B cell (primary cell): ENCODE measurements at regions not wholly inside any gene's neighbourhood (a gene's known extent, or its start where the extent isn't known, plus 50 kb on each side); places are given as distances from the start of the nearest gene placed in this dataset.

ENCODE experiments used
- ATAC-seq: fragments of 200-7000 bp; cut with Tn5 transposase; one replicate; pipeline ENCODE4 v1.10.0; 2021; ENCODE audit warnings: low read depth, mild to moderate bottlenecking, moderate number of reproducible peaks, moderate library complexity
- CTCF ChIA-PET: fragments of 350-600 bp; sonication (Branson Sonifier 250); formaldehyde crosslinking; loops from one replicate; lab custom pipeline; 2021; ENCODE audit warnings: antibody characterized with exemption, inconsistent platforms; lab: Charles Lee
- POLR2A ChIA-PET: fragments of 350-600 bp; sonication (Branson Sonifier 250); formaldehyde crosslinking; loops from one replicate; lab custom pipeline; 2021; ENCODE audit warnings: antibody characterized with exemption; lab: Charles Lee
- DNase-seq: peaks from one replicate; pipeline ENCODE4 v3.0.0; 2013
- H2AFZ ChIP-seq: 2 replicates; pipeline ENCODE4 v1.6.1; 2012; ENCODE audit warnings: mild to moderate bottlenecking, low read depth, low read length; ENCODE audit not compliant: insufficient read depth, poor library complexity, severe bottlenecking
- H3K27ac ChIP-seq, 2 donors: 1 replicate in 1 of 2; 2 replicates in 1 of 2; pipeline ENCODE4 v1.5.1; 2012 to 2013; ENCODE audit warnings: low read length in 2 of 2, mild to moderate bottlenecking in 2 of 2, moderate library complexity in 1 of 2
- H3K27me3 ChIP-seq, 4 experiments: fragments of 200-600 bp in 1 of 4; sonication (generic) in 1 of 4; replicated peaks in 1 of 4; 1 replicate in 2 of 4; 2 replicates in 2 of 4; pipeline versions ENCODE4 v1.6.1 to v1.7.0; 2013 to 2016; ENCODE audit warnings: low read length in 3 of 4, mild to moderate bottlenecking in 2 of 4, mixed read lengths in 1 of 4, moderate library complexity in 1 of 4; ENCODE audit not compliant: insufficient read depth in 4 of 4, control insufficient read depth in 3 of 4; ENCODE audit errors: control extremely low read depth in 1 of 4
- H3K36me3 ChIP-seq, 2 experiments: replicated peaks in 1 of 2; 1 replicate in 1 of 2; 2 replicates in 1 of 2; pipeline versions ENCODE4 v1.6.1 to v1.7.1; 2013; ENCODE audit warnings: low read length in 1 of 2; ENCODE audit not compliant: insufficient read depth in 2 of 2, control insufficient read depth in 1 of 2; ENCODE audit errors: control extremely low read depth in 1 of 2, extremely low read depth in 1 of 2
- H3K4me1 ChIP-seq, 2 donors: fragments of 200-600 bp in 1 of 2; sonication (generic) in 1 of 2; 1 replicate in 1 of 2; 2 replicates in 1 of 2; pipeline versions ENCODE4 v1.5.1 to v1.6.1; 2013 to 2017; ENCODE audit warnings: low read length in 2 of 2; ENCODE audit not compliant: control insufficient read depth in 2 of 2, insufficient read depth in 2 of 2
- H3K4me2 ChIP-seq: replicated peaks from 2 replicates; pipeline ENCODE3; 2012; ENCODE audit warnings: mild to moderate bottlenecking, low read depth, low read length; ENCODE audit not compliant: poor library complexity, severe bottlenecking
- H3K4me3 ChIP-seq, 5 experiments: fragments of 200-600 bp in 1 of 5; sonication (generic) in 1 of 5; 1 replicate in 3 of 5; 2 replicates in 2 of 5; pipeline versions ENCODE4 v1.5.1 to v1.7.0; 2011 to 2016; ENCODE audit warnings: low read length in 4 of 5, mild to moderate bottlenecking in 4 of 5, low read depth in 2 of 5, control low read depth in 1 of 5, moderate library complexity in 1 of 5; ENCODE audit not compliant: insufficient read depth in 1 of 5; ENCODE audit errors: control extremely low read depth in 1 of 5, extremely low read depth in 1 of 5
- H3K79me2 ChIP-seq: fragments of 200-600 bp; sonication (generic); one replicate; pipeline ENCODE4 v1.6.0; 2016; ENCODE audit warnings: low read length; ENCODE audit not compliant: control insufficient read depth, insufficient read depth
- H3K9ac ChIP-seq: fragments of 200-600 bp; sonication (generic); 2 replicates; pipeline ENCODE4 v1.6.1; 2017; ENCODE audit warnings: mild to moderate bottlenecking, low read length, moderate library complexity
- H3K9me3 ChIP-seq, 3 donors: one replicate each; pipeline versions ENCODE4 v1.6.1 to v1.7.1; 2013; ENCODE audit warnings: low read length in 2 of 3; ENCODE audit not compliant: control insufficient read depth in 2 of 3, insufficient read depth in 1 of 3; ENCODE audit errors: control extremely low read depth in 1 of 3
- H4K20me1 ChIP-seq: 2 replicates; pipeline ENCODE4 v1.6.0; 2012; ENCODE audit warnings: mild to moderate bottlenecking, low read length; ENCODE audit not compliant: insufficient read depth, control insufficient read depth, poor library complexity, severe bottlenecking
- H3K27ac Mint-ChIP-seq: one replicate; pipeline ENCODE4 v1.8.0; 2021; ENCODE audit warnings: mixed read lengths
- H3K27me3 Mint-ChIP-seq: one replicate; pipeline ENCODE4 v1.8.0; 2021; ENCODE audit warnings: mixed read lengths
- H3K4me1 Mint-ChIP-seq: one replicate; pipeline ENCODE4 v1.8.0; 2021; ENCODE audit warnings: mixed read lengths
- H3K4me3 Mint-ChIP-seq: one replicate; pipeline ENCODE4 v1.8.0; 2021; ENCODE audit warnings: mixed read lengths
- H3K9me3 Mint-ChIP-seq: one replicate; pipeline ENCODE4 v1.8.0; 2022; ENCODE audit warnings: mixed read lengths; ENCODE audit not compliant: insufficient read depth
- CTCF ChIP-seq: fragments of 200-600 bp; IDR thresholded peaks from one replicate; pipeline ENCODE4 v1.8.0; 2022; ENCODE audit warnings: antibody characterized with exemption, mild to moderate bottlenecking
- EZH2 ChIP-seq: IDR thresholded peaks from 2 replicates; pipeline ENCODE4 v1.6.1; 2012; ENCODE audit warnings: borderline replicate concordance, low read depth, mild to moderate bottlenecking, moderate library complexity, low read length; ENCODE audit not compliant: insufficient read depth, poor library complexity, severe bottlenecking
- WGBS: methylation state at CpG from one replicate; pipeline ENCODE4 v1.1.5; 2013; ENCODE audit warnings: missing lambda C conversion rate; ENCODE audit not compliant: insufficient coverage; 5-methylcytosine and 5-hydroxymethylcytosine counted together
- intact Hi-C: fragments of 100-400 bp; cut with micrococcal nuclease; formaldehyde crosslinking; loops from one replicate; pipeline ENCODE4 v1.10.0; 2022

- Histone ChIP-seq H3K27ac (no peak overlapping the region), H3K9me3 (peaks cover 0 to 6% (median 0%) of the 10 kb centered on the region in 3 donors), H2AFZ (no peak overlapping the region), H3K36me3 (no peaks in the 10 kb centered on the region), H3K9ac (no peak overlapping the region), H3K4me1 (no peaks in the 10 kb centered on the region), H4K20me1 (no peaks in the 10 kb centered on the region), H3K27me3 (peaks cover 0 to 3% (median 0%) of the 10 kb centered on the region in 4 experiments), H3K4me2 (no peak overlapping the region), H3K4me3 (no peak overlapping the region), H3K79me2 (no peaks in the 10 kb centered on the region)
- ChIA-PET POLR2A (no interaction called here), CTCF (no interaction called here)
- Mint-ChIP-seq H3K27me3 (peaks cover 4% of the 10 kb centered on the region), H3K9me3 (peaks cover 4% of the 10 kb centered on the region), H3K4me1 (no peaks in the 10 kb centered on the region), H3K4me3 (no peak overlapping the region), H3K27ac (no peak overlapping the region)
- intact Hi-C loops: no loop called here
- WGBS: 93% methylated on average over 5 of the region's 6 CpGs
- no peak for ATAC-seq
- TF ChIP-seq CTCF: no peak
- no peak for TF ChIP-seq EZH2
- DNase-seq: no peak
Observed at GRCh38 chr17:72503556-72503955, 382.7 kb downstream of the SOX9 start.

- Histone ChIP-seq H3K4me3 (no peak overlapping the region), H3K9ac (no peak overlapping the region), H3K9me3 (peaks cover 0 to 6% (median 0%) of the 10 kb centered on the region in 3 donors), H3K27ac (no peak overlapping the region), H4K20me1 (no peaks in the 10 kb centered on the region), H3K79me2 (no peaks in the 10 kb centered on the region), H3K27me3 (peaks cover 0 to 3% (median 0%) of the 10 kb centered on the region in 4 experiments), H3K4me2 (no peak overlapping the region), H3K4me1 (no peaks in the 10 kb centered on the region), H3K36me3 (no peaks in the 10 kb centered on the region), H2AFZ (no peak overlapping the region)
- peaks cover 4% of the 10 kb centered on the region for H3K27me3 Mint-ChIP-seq
- ATAC-seq: no peak
- TF ChIP-seq CTCF (no peak), EZH2 (no peak)
- intact Hi-C loops: no loop called here
- no peaks in the 10 kb centered on the region for H3K4me1 Mint-ChIP-seq
- ChIA-PET CTCF (no interaction called here), POLR2A (no interaction called here)
- H3K4me3 Mint-ChIP-seq: no peak overlapping the region
- H3K9me3 Mint-ChIP-seq: peaks cover 4% of the 10 kb centered on the region
- no peak for DNase-seq
- 98% methylated on average over 4 of the region's 4 CpGs for WGBS
- H3K27ac Mint-ChIP-seq: no peak overlapping the region
Observed at GRCh38 chr17:72504783-72505182, 384.0 kb downstream of the SOX9 start.
